HG03025 (cell line): ENCODE measurements at regions not wholly inside any gene's neighbourhood (a gene's known extent, or its start where the extent isn't known, plus 50 kb on each side); places are given as distances from the start of the nearest gene placed in this dataset.

Experiments used
- ATAC-seq: cut with Tn5 transposase; IDR thresholded peaks from one replicate; pipeline ENCODE4 v1.9.1; 2021; ENCODE audit warnings: mild to moderate bottlenecking, moderate library complexity; ENCODE audit not compliant: unreplicated experiment, low FRiP score

- no peak for ATAC-seq
Observed at GRCh38 chr2:60400462-60401246, 152.8 kb downstream of the BCL11A start.

GRCh38 chr2:60394463-60394862, 159.0 kb downstream of the BCL11A start:
- ATAC-seq = no peak

- no peak for ATAC-seq
Observed at GRCh38 chr2:60391649-60392375, 161.6 kb downstream of the BCL11A start.

GRCh38 chr2:60391230-60391629, 162.2 kb downstream of the BCL11A start:
- ATAC-seq = no peak

GRCh38 chr2:60386436-60386835, 167.0 kb downstream of the BCL11A start:
- no peak for ATAC-seq

GRCh38 chr2:60385648-60386047, 167.8 kb downstream of the BCL11A start:
- no peak for ATAC-seq

GRCh38 chr2:60383401-60384143, 169.9 kb downstream of the BCL11A start:
- no peak for ATAC-seq

- ATAC-seq = no peak
Observed at GRCh38 chr2:60380411-60380810, 173.0 kb downstream of the BCL11A start.

GRCh38 chr2:60379684-60380083, 173.8 kb downstream of the BCL11A start:
- ATAC-seq = no peak

GRCh38 chr2:60379216-60379615, 174.2 kb downstream of the BCL11A start:
- ATAC-seq = no peak

- ATAC-seq = no peak
Observed at GRCh38 chr2:60377825-60378224, 175.6 kb downstream of the BCL11A start.

- ATAC-seq = no peak
Observed at GRCh38 chr2:60376252-60376651, 177.2 kb downstream of the BCL11A start.

GRCh38 chr2:60371681-60372080, 181.8 kb downstream of the BCL11A start:
- no peak for ATAC-seq

- ATAC-seq = no peak
Observed at GRCh38 chr2:60371219-60371618, 182.2 kb downstream of the BCL11A start.

GRCh38 chr2:60370814-60371213, 182.6 kb downstream of the BCL11A start:
- no peak for ATAC-seq

GRCh38 chr2:60368456-60368855, 185.0 kb downstream of the BCL11A start:
- no peak for ATAC-seq

- ATAC-seq = no peak
Observed at GRCh38 chr2:60366135-60366712, 187.2 kb downstream of the BCL11A start.

- no peak for ATAC-seq
Observed at GRCh38 chr2:60365556-60365955, 187.9 kb downstream of the BCL11A start.

- ATAC-seq = no peak
Observed at GRCh38 chr2:60364491-60364890, 189.0 kb downstream of the BCL11A start.

- no peak for ATAC-seq
Observed at GRCh38 chr2:60361498-60361897, 192.0 kb downstream of the BCL11A start.

GRCh38 chr2:60359569-60359968, 193.9 kb downstream of the BCL11A start:
- ATAC-seq = no peak
